CD14-positive monocyte (primary cell): ENCODE measurements at regions not wholly inside any gene's neighbourhood (a gene's known extent, or its start where the extent isn't known, plus 50 kb on each side); places are given as distances from the start of the nearest gene placed in this dataset.

ENCODE experiments used
- DNase-seq, 3 donors: peaks; one replicate each; pipeline ENCODE4 v3.0.0-alpha.2; 2011 to 2022
- H2AFZ ChIP-seq: 2 replicates; pipeline ENCODE4 v1.6.0; 2012; ENCODE audit warnings: mild to moderate bottlenecking, low read depth, low read length, inconsistent platforms; ENCODE audit not compliant: insufficient read depth, poor library complexity, severe bottlenecking
- H3K27ac ChIP-seq, 2 donors: 1 replicate in 1 of 2; 2 replicates in 1 of 2; pipeline ENCODE4 v1.5.1; 2012 to 2013; ENCODE audit warnings: low read length in 2 of 2, control low read depth in 1 of 2, inconsistent platforms in 1 of 2, low read depth in 1 of 2, mild to moderate bottlenecking in 1 of 2
- H3K27me3 ChIP-seq, 2 donors: one replicate each; pipeline versions ENCODE4 v1.6.0 to v1.6.1; 2011 to 2013; ENCODE audit warnings: low read length in 2 of 2; ENCODE audit not compliant: control insufficient read depth in 2 of 2, insufficient read depth in 2 of 2
- H3K36me3 ChIP-seq, 2 donors: replicated peaks in 1 of 2; 1 replicate in 1 of 2; 2 replicates in 1 of 2; pipeline versions ENCODE4 v1.5.1 to v1.6.1; 2012 to 2013; ENCODE audit warnings: low read length in 2 of 2, control low read depth in 1 of 2, inconsistent platforms in 1 of 2, mild to moderate bottlenecking in 1 of 2; ENCODE audit not compliant: insufficient read depth in 2 of 2, control insufficient read depth in 1 of 2
- H3K4me1 ChIP-seq, 2 donors: 1 replicate in 1 of 2; 2 replicates in 1 of 2; pipeline versions ENCODE4 v1.5.1 to v1.6.1; 2012 to 2013; ENCODE audit warnings: low read length in 2 of 2, control low read depth in 1 of 2, inconsistent platforms in 1 of 2, mild to moderate bottlenecking in 1 of 2, moderate library complexity in 1 of 2; ENCODE audit not compliant: insufficient read depth in 2 of 2, control insufficient read depth in 1 of 2
- H3K4me2 ChIP-seq: replicated peaks from 2 replicates; pipeline ENCODE3; 2012; ENCODE audit warnings: low read length, moderate library complexity, mild to moderate bottlenecking; ENCODE audit not compliant: poor library complexity, severe bottlenecking; ENCODE audit errors: extremely low read depth
- H3K4me3 ChIP-seq, 3 experiments: fragments of 200-600 bp in 1 of 3; sonication (generic) in 1 of 3; replicated peaks in 1 of 3; 1 replicate in 2 of 3; 2 replicates in 1 of 3; pipeline ENCODE4 v1.5.1; 2011 to 2013; ENCODE audit warnings: low read length in 3 of 3, mild to moderate bottlenecking in 3 of 3, control low read depth in 2 of 3, low read depth in 2 of 3, inconsistent platforms in 1 of 3, moderate library complexity in 1 of 3
- H3K79me2 ChIP-seq: 2 replicates; pipeline ENCODE4 v1.6.0; 2012; ENCODE audit warnings: mild to moderate bottlenecking, control low read depth, inconsistent platforms, low read length, moderate library complexity; ENCODE audit not compliant: insufficient read depth
- H3K9ac ChIP-seq: 2 replicates; pipeline ENCODE4 v1.6.0; 2017; ENCODE audit warnings: low read length, mild to moderate bottlenecking; ENCODE audit not compliant: insufficient read depth, poor library complexity, severe bottlenecking
- H3K9me3 ChIP-seq, 2 donors: replicated peaks in 1 of 2; 1 replicate in 1 of 2; 2 replicates in 1 of 2; pipeline versions ENCODE4 v1.5.1 to v1.6.1; 2012 to 2013; ENCODE audit warnings: low read length in 2 of 2, control low read depth in 1 of 2; ENCODE audit not compliant: control insufficient read depth in 1 of 2, insufficient read depth in 1 of 2
- H4K20me1 ChIP-seq: 2 replicates; pipeline ENCODE4 v1.6.0; 2012; ENCODE audit warnings: mild to moderate bottlenecking, low read length, control low read depth, moderate library complexity; ENCODE audit not compliant: insufficient read depth
- H3K27ac Mint-ChIP-seq, 7 donors: one replicate each; pipeline ENCODE4 v1.8.0; 2020; ENCODE audit warnings: mild to moderate bottlenecking in 7 of 7, mixed read lengths in 7 of 7, moderate library complexity in 6 of 7, inconsistent platforms in 2 of 7
- H3K27me3 Mint-ChIP-seq, 3 donors: one replicate each; pipeline ENCODE4 v1.8.0; 2021 to 2022; ENCODE audit warnings: low read depth in 3 of 3, mild to moderate bottlenecking in 3 of 3, mixed read lengths in 3 of 3, moderate library complexity in 3 of 3, inconsistent platforms in 1 of 3
- H3K36me3 Mint-ChIP-seq, 2 donors: one replicate each; pipeline ENCODE4 v1.8.0; 2020; ENCODE audit warnings: mixed read lengths in 2 of 2, inconsistent platforms in 1 of 2, mild to moderate bottlenecking in 1 of 2
- H3K4me1 Mint-ChIP-seq: one replicate; pipeline ENCODE4 v1.8.0; 2020; ENCODE audit warnings: mild to moderate bottlenecking, mixed read lengths
- H3K4me3 Mint-ChIP-seq, 2 donors: one replicate each; pipeline ENCODE4 v1.8.0; 2020; ENCODE audit warnings: mild to moderate bottlenecking in 2 of 2, mixed read lengths in 2 of 2, moderate library complexity in 1 of 2
- H3K9me3 Mint-ChIP-seq, 7 donors: one replicate each; pipeline ENCODE4 v1.8.0; 2020 to 2022; ENCODE audit warnings: mixed read lengths in 7 of 7, mild to moderate bottlenecking in 6 of 7, moderate library complexity in 6 of 7, inconsistent platforms in 2 of 7
- WGBS: methylation state at CpG from one replicate; pipeline ENCODE4 v1.1.5; 2013; ENCODE audit warnings: missing lambda C conversion rate; ENCODE audit not compliant: insufficient coverage; 5-methylcytosine and 5-hydroxymethylcytosine counted together
- intact Hi-C, 2 donors: fragments of 100-400 bp; cut with micrococcal nuclease; formaldehyde crosslinking; loops; one replicate each; pipeline versions ENCODE4 v1.15.0 to v1.15.1; 2023
- TF ChIP-seq, protein P1 (sequence below): fragments of 200-600 bp; IDR thresholded peaks from one replicate; pipeline ENCODE4 v1.8.0; 2022; ENCODE audit warnings: antibody characterized with exemption, mild to moderate bottlenecking

DNA sequence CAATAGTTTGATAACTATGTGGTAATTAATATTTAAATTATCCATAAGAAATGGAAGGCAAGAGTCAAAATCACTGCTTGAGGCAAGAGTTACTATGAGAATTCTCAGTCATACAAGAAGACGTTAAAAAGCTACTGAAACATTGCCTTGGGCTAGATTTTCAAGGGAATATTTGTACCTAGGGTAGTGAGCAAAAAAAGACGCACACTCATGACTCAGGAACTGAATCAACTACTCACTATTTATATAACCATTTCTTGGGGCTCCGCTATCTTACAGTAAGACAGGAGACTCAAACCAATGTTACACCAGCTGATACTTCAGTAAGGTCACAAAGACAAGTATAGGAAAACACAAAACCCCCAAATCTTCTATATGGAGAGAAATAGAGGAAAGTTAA is 151.5 kb upstream of the RNPC3 start:
- Histone ChIP-seq H3K27ac (no peak overlapping the region), H2AFZ (no peak overlapping the region), H3K27me3 (no peaks in the 10 kb centered on the region), H3K9me3 (peaks cover 0 to 11% of the 10 kb centered on the region in 2 donors), H4K20me1 (no peaks in the 10 kb centered on the region), H3K79me2 (no peaks in the 10 kb centered on the region), H3K4me1 (no peaks in the 10 kb centered on the region), H3K36me3 (no peaks in the 10 kb centered on the region), H3K4me3 (no peak overlapping the region), H3K9ac (no peak overlapping the region), H3K4me2 (no peak overlapping the region)
- no peaks in the 10 kb centered on the region for H3K4me1 Mint-ChIP-seq
- H3K36me3 Mint-ChIP-seq: no peaks in the 10 kb centered on the region
- TF ChIP-seq, protein P1, sequence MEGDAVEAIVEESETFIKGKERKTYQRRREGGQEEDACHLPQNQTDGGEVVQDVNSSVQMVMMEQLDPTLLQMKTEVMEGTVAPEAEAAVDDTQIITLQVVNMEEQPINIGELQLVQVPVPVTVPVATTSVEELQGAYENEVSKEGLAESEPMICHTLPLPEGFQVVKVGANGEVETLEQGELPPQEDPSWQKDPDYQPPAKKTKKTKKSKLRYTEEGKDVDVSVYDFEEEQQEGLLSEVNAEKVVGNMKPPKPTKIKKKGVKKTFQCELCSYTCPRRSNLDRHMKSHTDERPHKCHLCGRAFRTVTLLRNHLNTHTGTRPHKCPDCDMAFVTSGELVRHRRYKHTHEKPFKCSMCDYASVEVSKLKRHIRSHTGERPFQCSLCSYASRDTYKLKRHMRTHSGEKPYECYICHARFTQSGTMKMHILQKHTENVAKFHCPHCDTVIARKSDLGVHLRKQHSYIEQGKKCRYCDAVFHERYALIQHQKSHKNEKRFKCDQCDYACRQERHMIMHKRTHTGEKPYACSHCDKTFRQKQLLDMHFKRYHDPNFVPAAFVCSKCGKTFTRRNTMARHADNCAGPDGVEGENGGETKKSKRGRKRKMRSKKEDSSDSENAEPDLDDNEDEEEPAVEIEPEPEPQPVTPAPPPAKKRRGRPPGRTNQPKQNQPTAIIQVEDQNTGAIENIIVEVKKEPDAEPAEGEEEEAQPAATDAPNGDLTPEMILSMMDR: no peak
- no peak overlapping the region for H3K4me3 Mint-ChIP-seq
- peaks cover 2 to 18% (median 7%) of the 10 kb centered on the region in 7 donors for H3K9me3 Mint-ChIP-seq
- H3K27ac Mint-ChIP-seq: no peak overlapping the region
- WGBS: no CpG with 5 or more reads among the region's 3 CpGs
- intact Hi-C loops: no loop called here
- DNase-seq: no peak
- H3K27me3 Mint-ChIP-seq: no peaks in the 10 kb centered on the region

DNA sequence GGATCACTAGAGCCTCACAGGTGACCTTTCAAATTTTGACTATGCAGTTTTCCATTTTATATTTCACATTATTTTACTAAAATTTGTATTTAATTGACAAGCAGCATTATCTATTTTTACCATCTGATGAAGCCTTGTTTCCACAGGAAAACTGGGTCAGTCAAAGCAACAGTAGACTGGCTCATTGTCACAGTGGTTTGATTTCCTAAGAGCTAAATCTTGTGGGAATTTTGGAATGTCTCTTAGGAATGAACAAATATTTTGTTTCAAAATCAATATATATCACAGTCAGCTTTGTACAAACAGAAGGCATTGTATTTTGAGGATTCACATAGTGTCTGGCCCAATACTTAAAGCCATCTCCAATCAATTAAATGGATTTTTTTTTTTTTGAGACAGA is 152.6 kb upstream of the RNPC3 start:
- Histone ChIP-seq H4K20me1 (no peaks in the 10 kb centered on the region), H3K79me2 (no peaks in the 10 kb centered on the region), H3K9ac (no peak overlapping the region), H3K36me3 (no peaks in the 10 kb centered on the region), H3K9me3 (peaks cover 0 to 10% of the 10 kb centered on the region in 2 donors), H2AFZ (no peak overlapping the region), H3K4me1 (no peaks in the 10 kb centered on the region), H3K27ac (no peak overlapping the region), H3K4me3 (no peak overlapping the region), H3K4me2 (no peak overlapping the region), H3K27me3 (no peaks in the 10 kb centered on the region)
- no peak for DNase-seq
- Mint-ChIP-seq H3K4me3 (no peak overlapping the region), H3K9me3 (peaks cover 0 to 15% (median 4%) of the 10 kb centered on the region in 7 donors), H3K4me1 (no peaks in the 10 kb centered on the region), H3K36me3 (no peaks in the 10 kb centered on the region), H3K27me3 (no peaks in the 10 kb centered on the region), H3K27ac (no peak overlapping the region)
- intact Hi-C loops: no loop called here
- TF ChIP-seq, protein P1: no peak
